ENCODE measurements at regions not wholly inside any gene's neighbourhood (a gene's known extent, or its start where the extent isn't known, plus 50 kb on each side); places are given as distances from the start of the nearest gene placed in this dataset.
"Not testable (repeated sequence)": the region's sequence is repeated elsewhere in the genome, so short reads cannot be mapped to it uniquely, and the experiment has no call there.

DNA sequence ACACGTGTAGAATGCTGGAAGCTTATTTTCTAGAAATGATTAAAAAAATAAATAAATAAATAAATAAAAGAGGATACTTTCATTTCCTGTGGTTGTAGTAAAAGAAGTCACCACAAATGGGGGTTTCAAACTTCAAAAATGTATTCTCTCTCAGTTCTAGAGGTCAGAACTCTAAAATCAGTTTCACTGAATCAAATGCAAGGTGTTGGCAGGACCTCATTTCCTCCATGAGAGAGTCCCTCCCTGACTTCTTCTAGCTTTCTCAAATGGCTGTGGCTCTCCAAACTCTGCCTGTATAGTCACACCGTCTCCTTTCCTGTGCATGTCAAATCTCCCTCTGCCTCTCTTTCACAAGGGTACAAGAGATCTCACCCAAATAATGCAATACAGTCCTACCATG, 312.6 kb upstream of the CXADR start:
- no peaks in the 10 kb centered on the region for H3K36me3 Mint-ChIP-seq (ENCODE audit: low read depth, unreplicated experiment)
- DNase-seq (ENCODE audit: low spot score) = no peak
- H3K4me3 Mint-ChIP-seq (ENCODE audit: unreplicated experiment) = no peak overlapping the region
- H3K9me3 Mint-ChIP-seq (ENCODE audit: unreplicated experiment) = no peaks in the 10 kb centered on the region
- no peaks in the 10 kb centered on the region for H3K27me3 Mint-ChIP-seq (ENCODE audit: unreplicated experiment)
- H3K4me1 Mint-ChIP-seq (ENCODE audit: unreplicated experiment) = no peaks in the 10 kb centered on the region
- TF ChIP-seq, protein P1, sequence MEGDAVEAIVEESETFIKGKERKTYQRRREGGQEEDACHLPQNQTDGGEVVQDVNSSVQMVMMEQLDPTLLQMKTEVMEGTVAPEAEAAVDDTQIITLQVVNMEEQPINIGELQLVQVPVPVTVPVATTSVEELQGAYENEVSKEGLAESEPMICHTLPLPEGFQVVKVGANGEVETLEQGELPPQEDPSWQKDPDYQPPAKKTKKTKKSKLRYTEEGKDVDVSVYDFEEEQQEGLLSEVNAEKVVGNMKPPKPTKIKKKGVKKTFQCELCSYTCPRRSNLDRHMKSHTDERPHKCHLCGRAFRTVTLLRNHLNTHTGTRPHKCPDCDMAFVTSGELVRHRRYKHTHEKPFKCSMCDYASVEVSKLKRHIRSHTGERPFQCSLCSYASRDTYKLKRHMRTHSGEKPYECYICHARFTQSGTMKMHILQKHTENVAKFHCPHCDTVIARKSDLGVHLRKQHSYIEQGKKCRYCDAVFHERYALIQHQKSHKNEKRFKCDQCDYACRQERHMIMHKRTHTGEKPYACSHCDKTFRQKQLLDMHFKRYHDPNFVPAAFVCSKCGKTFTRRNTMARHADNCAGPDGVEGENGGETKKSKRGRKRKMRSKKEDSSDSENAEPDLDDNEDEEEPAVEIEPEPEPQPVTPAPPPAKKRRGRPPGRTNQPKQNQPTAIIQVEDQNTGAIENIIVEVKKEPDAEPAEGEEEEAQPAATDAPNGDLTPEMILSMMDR (IDR thresholded peaks at IDR 0.05; ENCODE audit: unreplicated experiment) = no peak
- no peak overlapping the region for H3K27ac Mint-ChIP-seq (ENCODE audit: unreplicated experiment)

GRCh38 chr21:17201741-17202260, 311.0 kb upstream of the CXADR start:
- Mint-ChIP-seq H3K27me3 (ENCODE audit: unreplicated experiment) (no peaks in the 10 kb centered on the region), H3K27ac (ENCODE audit: unreplicated experiment) (no peak overlapping the region), H3K4me3 (ENCODE audit: unreplicated experiment) (no peak overlapping the region), H3K36me3 (ENCODE audit: low read depth, unreplicated experiment) (no peaks in the 10 kb centered on the region), H3K4me1 (ENCODE audit: unreplicated experiment) (no peaks in the 10 kb centered on the region), H3K9me3 (ENCODE audit: unreplicated experiment) (no peaks in the 10 kb centered on the region)
- no peak for DNase-seq (ENCODE audit: low spot score)
- TF ChIP-seq, protein P1 (IDR thresholded peaks at IDR 0.05; ENCODE audit: unreplicated experiment) = no peak

- H3K4me3 Mint-ChIP-seq (ENCODE audit: unreplicated experiment) = no peak overlapping the region
- no peaks in the 10 kb centered on the region for H3K9me3 Mint-ChIP-seq (ENCODE audit: unreplicated experiment)
- no peaks in the 10 kb centered on the region for H3K4me1 Mint-ChIP-seq (ENCODE audit: unreplicated experiment)
- no peak overlapping the region for H3K27ac Mint-ChIP-seq (ENCODE audit: unreplicated experiment)
- no peak for DNase-seq (ENCODE audit: low spot score)
- no peaks in the 10 kb centered on the region for H3K36me3 Mint-ChIP-seq (ENCODE audit: low read depth, unreplicated experiment)
- H3K27me3 Mint-ChIP-seq (ENCODE audit: unreplicated experiment) = no peaks in the 10 kb centered on the region
- TF ChIP-seq, protein P1 (IDR thresholded peaks at IDR 0.05; ENCODE audit: unreplicated experiment) = no peak
Measured at GRCh38 chr21:17214801-17215200, 298.0 kb upstream of the CXADR start.

DNA sequence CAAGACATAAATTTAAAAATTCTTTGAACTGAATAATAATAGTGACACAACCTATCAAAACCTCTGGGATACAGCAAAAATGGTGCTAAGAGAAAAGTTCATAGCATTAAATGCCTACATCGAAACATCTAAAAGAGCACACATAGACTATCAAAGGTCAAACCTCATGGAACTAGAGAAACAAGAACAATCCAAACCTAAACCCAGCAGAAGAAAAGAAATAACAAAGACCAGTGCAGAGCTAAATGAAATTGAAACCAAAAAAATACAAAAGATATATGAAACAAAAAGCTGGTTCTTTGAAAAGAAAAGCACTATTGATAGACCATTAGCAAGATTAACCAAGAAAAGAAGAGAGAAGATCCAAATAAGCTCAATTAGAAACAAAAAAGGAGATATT, 293.8 kb upstream of the CXADR start:
- H3K27ac Mint-ChIP-seq (ENCODE audit: unreplicated experiment); H3K4me3 Mint-ChIP-seq (ENCODE audit: unreplicated experiment); H3K9me3 Mint-ChIP-seq (ENCODE audit: unreplicated experiment); H3K27me3 Mint-ChIP-seq (ENCODE audit: unreplicated experiment); DNase-seq (ENCODE audit: low spot score); H3K36me3 Mint-ChIP-seq (ENCODE audit: low read depth, unreplicated experiment); H3K4me1 Mint-ChIP-seq (ENCODE audit: unreplicated experiment): not testable (repeated sequence)

DNA sequence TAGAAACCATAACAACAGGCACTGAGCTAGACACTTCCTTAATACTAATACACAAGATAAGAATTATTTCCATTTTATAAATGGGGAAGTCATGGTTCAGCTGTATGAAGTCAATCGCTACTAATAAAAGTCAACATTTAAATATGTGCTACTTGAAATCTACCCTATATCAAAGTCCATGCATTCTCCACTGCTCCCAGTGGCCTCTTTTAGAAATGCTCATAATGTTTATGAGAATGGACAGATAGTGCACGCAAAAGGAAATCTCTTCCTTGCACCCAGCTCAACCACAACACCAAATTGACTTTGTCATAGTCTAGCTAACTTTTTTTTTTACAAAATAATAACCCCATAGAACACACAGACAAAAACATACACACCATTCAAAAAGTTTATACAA, 281.7 kb upstream of the CXADR start:
- no peak for DNase-seq (ENCODE audit: low spot score)
- Mint-ChIP-seq H3K36me3 (ENCODE audit: low read depth, unreplicated experiment) (no peaks in the 10 kb centered on the region), H3K4me3 (ENCODE audit: unreplicated experiment) (no peak overlapping the region), H3K9me3 (ENCODE audit: unreplicated experiment) (peaks cover 8% of the 10 kb centered on the region), H3K27ac (ENCODE audit: unreplicated experiment) (no peak overlapping the region), H3K27me3 (ENCODE audit: unreplicated experiment) (no peaks in the 10 kb centered on the region), H3K4me1 (ENCODE audit: unreplicated experiment) (no peaks in the 10 kb centered on the region)
- TF ChIP-seq, protein P1 (IDR thresholded peaks at IDR 0.05; ENCODE audit: unreplicated experiment) = no peak
